ENCODE measurements at regions not wholly inside any gene's neighbourhood (a gene's known extent, or its start where the extent isn't known, plus 50 kb on each side); places are given as distances from the start of the nearest gene placed in this dataset.
A peak's percentile ranks its signal among the peaks of the same experiment; 100 is the strongest.

- in situ Hi-C loops (cut with HindIII; ENCODE audit: low pct_ligation_motif_present, low pct_unique_long_range_greater_than_20kb, low sequenced_read_pairs) = no loop called here
Measured at GRCh38 chr2:45172142-45172541, 162.9 kb upstream of the SIX2 start.

GRCh38 chr2:45171136-45171501, 161.9 kb upstream of the SIX2 start:
- in situ Hi-C loops (cut with HindIII; ENCODE audit: low pct_ligation_motif_present, low pct_unique_long_range_greater_than_20kb, low sequenced_read_pairs) = no loop called here
- DNase-seq = no peak

More at GRCh38 chr2:45172142-45172541, 162.9 kb upstream of the SIX2 start:
- DNase-seq = no peak

DNA sequence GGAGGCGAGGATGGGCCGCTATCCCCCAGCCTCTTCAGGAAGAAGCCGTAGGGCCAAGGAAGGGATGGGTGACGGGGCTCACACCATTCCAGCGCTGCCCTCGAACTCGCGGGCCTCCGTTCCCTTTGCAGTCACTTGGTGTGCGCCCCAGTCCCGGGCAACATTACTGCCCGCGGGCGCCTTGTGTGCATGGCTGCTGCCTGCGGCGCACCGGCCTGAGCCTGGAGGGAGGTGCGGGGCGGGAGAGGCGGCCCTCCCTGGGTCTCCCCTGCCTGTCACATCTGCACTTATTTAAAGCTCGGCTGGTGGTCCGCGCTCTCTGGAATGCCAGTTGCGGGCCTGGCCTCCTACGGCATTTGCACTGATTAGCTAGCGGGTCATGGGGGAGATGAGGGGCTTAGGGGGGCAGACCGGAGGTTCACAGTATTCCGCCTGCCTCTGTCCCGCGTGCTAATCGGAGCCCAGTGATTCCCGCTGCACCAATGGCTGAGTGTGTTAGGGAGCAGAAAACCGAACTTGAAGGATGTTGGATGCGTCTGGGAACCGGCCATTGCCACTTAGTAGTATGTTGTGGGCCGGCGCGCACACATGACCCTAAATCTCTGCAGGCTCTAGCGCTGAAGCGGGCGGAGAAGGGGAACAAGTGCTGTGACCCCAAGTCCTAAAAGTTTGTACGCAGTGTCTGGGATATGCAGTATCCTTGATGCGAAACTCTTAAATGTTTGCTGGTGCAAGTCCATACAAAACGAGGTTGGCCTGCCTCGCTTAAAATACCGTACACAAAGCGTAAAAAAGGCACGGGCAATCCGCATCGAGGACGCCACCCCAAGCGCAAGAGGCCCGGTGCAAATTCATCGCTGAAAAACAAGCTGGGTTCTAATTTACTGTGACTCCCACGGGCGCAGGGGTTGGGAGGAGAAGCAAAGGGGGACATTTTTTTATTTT, 161.2 kb upstream of the SIX2 start:
- no peak for DNase-seq
- in situ Hi-C loops (cut with HindIII; ENCODE audit: low pct_ligation_motif_present, low pct_unique_long_range_greater_than_20kb, low sequenced_read_pairs) = no loop called here

- DNase-seq = peak; percentile 46
- in situ Hi-C loops (cut with HindIII; ENCODE audit: low pct_ligation_motif_present, low pct_unique_long_range_greater_than_20kb, low sequenced_read_pairs) = no loop called here
Measured at GRCh38 chr2:45169339-45170190, 160.3 kb upstream of the SIX2 start.

GRCh38 chr2:45168711-45169338, 159.6 kb upstream of the SIX2 start:
- in situ Hi-C loops (cut with HindIII; ENCODE audit: low pct_ligation_motif_present, low pct_unique_long_range_greater_than_20kb, low sequenced_read_pairs) = no loop called here
- peak; percentile 60 for DNase-seq

GRCh38 chr2:45167920-45168629, 158.8 kb upstream of the SIX2 start:
- in situ Hi-C loops (cut with HindIII; ENCODE audit: low pct_ligation_motif_present, low pct_unique_long_range_greater_than_20kb, low sequenced_read_pairs) = no loop called here
- DNase-seq = no peak

- in situ Hi-C loops (cut with HindIII; ENCODE audit: low pct_ligation_motif_present, low pct_unique_long_range_greater_than_20kb, low sequenced_read_pairs) = no loop called here
- no peak for DNase-seq
Measured at GRCh38 chr2:45166229-45166890, 157.1 kb upstream of the SIX2 start.

DNA sequence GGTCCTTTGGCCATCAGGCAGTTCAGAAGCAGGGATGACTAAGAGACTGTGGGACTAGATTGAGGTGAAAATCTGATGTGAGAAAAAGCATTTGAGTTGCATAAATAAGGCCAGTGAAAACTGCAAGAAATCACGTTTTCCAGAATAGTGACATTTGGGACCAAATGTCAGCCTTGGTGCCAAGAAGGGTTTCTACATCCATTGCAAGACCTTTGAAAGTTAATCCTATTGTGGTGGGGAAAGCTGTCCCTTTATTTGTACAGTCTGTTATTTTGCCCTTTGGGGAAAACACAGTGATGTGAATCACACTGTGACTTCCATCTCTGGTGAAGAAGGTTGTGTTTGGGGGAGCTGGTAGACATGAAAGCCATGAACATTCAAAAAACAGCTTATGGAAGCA, 153.5 kb upstream of the SIX2 start:
- in situ Hi-C loops (cut with HindIII; ENCODE audit: low pct_ligation_motif_present, low pct_unique_long_range_greater_than_20kb, low sequenced_read_pairs) = no loop called here
- DNase-seq = no peak

DNA sequence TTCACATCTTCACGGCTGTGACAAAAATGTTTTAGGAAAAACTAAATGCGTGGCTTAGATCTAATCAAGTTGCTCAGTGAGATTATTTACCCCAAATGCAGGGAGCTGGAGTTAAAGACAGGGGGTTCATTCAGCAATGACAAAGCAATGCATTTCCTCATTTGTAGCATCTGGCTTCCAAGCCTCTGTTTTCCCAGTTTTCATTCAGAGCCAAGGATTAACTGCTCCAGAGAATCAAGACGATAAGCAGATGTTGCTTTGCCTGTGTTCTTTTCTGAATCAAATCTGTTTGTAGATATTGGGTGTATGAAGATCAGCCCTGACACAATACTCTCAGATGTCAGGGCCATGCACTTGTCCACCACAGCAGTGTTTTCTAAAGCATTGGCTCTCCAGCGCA, 147.4 kb upstream of the SIX2 start:
- in situ Hi-C loops (cut with HindIII; ENCODE audit: low pct_ligation_motif_present, low pct_unique_long_range_greater_than_20kb, low sequenced_read_pairs) = no loop called here
- no peak for DNase-seq

- in situ Hi-C loops (cut with HindIII; ENCODE audit: low pct_ligation_motif_present, low pct_unique_long_range_greater_than_20kb, low sequenced_read_pairs) = no loop called here
- DNase-seq = no peak
Measured at GRCh38 chr2:45154606-45155155, 145.4 kb upstream of the SIX2 start.

DNA sequence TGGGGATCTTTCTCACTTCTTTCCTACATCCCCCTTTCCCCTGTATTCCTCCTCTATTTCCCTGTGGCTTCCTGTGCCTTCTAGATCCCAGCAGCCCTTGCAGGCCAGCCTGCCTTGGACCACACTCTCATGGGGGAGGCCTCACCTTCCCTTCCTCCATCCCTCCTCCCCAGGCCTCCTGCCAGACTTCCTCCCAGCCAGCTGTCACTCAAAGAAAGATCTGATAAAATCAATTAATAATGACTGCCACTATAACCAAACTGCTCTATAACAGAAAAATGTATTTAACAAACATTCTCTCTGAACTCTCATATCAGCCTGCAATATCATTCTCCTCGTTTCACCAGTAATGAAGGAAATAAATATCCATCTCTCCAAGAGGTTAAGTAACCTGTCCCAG, 144.9 kb upstream of the SIX2 start:
- DNase-seq = no peak
- in situ Hi-C loops (cut with HindIII; ENCODE audit: low pct_ligation_motif_present, low pct_unique_long_range_greater_than_20kb, low sequenced_read_pairs) = no loop called here

DNA sequence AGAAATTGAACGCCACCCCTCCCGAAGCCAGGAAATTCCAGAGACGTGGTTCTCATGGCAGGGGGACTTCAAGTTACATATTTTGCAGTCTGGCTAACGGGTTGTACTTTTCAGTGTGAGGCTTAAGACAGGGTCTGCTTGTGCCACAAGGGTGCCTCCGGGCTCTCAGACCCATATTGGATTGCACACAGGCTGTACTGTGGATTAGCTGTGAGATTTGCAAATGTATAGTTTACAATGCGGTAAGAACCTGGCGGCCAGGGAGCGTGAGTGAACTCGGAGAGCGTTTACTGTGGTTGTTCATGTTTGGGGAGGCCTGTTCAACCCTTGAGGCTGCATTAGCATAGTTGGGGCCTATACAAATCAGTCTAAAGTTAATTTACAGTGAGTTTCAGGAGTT, 143.9 kb upstream of the SIX2 start:
- in situ Hi-C loops (cut with HindIII; ENCODE audit: low pct_ligation_motif_present, low pct_unique_long_range_greater_than_20kb, low sequenced_read_pairs) = no loop called here
- DNase-seq = no peak

- in situ Hi-C loops (cut with HindIII; ENCODE audit: low pct_ligation_motif_present, low pct_unique_long_range_greater_than_20kb, low sequenced_read_pairs) = no loop called here
- no peak for DNase-seq
Measured at GRCh38 chr2:45152691-45153090, 143.4 kb upstream of the SIX2 start.

DNA sequence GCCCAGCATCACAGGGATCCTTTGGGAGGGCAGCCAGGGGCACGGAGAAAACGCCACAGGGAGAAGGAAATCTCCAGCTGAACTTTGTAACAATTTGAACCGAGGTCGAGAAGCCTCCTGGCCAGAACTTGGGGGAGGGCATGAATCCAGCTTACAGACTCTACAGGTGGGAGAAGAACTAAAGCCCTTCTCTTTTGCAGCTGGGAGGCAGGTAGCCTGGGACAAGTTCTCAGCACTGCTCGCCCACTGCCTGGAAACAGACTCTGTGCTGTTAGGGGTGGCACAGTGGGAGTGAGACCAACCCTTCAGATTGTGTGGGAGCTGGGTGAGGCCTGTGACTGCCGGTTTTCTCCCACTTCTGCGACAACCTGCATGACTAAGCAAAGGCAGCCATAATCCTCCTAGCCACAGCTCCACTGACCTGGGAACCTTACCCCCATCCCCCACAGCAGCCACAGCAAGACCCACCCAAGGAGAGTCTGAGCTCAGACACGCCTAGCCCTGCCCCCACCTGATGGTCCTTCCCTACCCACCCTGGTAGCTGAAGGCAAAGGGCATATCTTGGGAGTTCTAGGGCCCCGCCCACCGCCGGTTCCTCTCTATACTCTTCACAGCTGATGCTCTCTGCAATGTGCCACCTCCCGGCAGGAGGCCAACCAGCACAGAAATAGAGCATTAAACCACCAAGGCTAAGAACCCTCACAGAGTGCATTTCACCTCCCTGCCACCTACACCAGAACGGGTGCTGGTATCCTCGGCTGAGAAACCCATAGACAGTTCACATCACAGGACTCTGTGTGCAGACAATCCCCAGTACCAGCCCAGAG, 136.0 kb upstream of the SIX2 start:
- in situ Hi-C loops (cut with HindIII; ENCODE audit: low pct_ligation_motif_present, low pct_unique_long_range_greater_than_20kb, low sequenced_read_pairs) = no loop called here
- no peak for DNase-seq

DNA sequence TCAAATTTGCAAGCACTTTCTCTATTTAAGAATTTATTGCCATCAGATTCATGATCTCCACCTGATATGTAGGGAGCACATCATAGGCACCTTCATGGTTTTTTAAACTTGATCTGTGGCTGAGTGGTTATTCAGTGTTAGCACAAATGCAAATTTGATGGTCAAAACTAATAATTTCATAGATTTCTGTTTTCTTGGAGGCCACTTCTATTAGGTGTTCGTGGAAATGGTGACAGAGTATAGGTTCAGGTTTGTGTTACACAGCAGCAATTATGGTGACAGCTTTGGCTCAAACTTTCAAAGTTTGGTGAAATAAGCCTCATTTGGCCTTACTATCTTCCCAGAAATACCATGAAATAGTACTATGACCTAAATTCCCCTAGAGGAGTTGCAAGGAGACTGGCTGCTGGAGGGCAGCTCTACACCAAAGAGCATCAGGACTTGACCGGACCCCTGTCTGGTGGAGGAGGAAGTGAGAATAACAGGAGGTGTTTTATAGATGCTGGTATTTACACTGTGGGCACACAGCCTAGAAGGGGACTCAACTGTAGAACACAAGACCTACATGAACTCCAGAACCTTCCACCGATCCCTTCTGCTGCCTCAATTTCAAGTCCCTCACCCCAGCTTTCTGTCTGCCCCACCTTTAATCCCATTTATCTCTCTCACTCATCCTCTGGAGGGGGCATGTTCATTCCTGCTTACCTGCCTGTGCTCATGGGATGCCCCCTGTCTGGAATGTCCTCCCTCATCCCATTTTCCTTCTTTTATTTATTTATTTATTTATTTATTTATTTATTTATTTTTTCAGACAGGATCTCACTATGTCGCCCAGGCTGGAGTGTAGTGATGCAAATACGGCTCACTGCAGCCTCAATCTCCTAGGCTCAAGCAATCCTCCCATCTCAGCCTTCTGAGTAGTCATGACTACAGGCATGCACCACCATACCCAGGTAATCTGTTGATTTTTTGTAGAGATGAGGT, 132.9 kb upstream of the SIX2 start:
- in situ Hi-C loops (cut with HindIII; ENCODE audit: low pct_ligation_motif_present, low pct_unique_long_range_greater_than_20kb, low sequenced_read_pairs) = no loop called here
- no peak for DNase-seq

GRCh38 chr2:45140675-45141074, 131.4 kb upstream of the SIX2 start:
- DNase-seq = no peak

More at GRCh38 chr2:45140675-45141074, 131.4 kb upstream of the SIX2 start:
- in situ Hi-C loops (cut with HindIII; ENCODE audit: low pct_ligation_motif_present, low pct_unique_long_range_greater_than_20kb, low sequenced_read_pairs) = no loop called here
